C4-2B (cell line): ENCODE measurements at regions not wholly inside any gene's neighbourhood (a gene's known extent, or its start where the extent isn't known, plus 50 kb on each side); places are given as distances from the start of the nearest gene placed in this dataset.

Experiments used
- ZFX ChIP-seq: fragments of 450-650 bp; IDR thresholded peaks from 2 replicates; pipeline ENCODE4 v1.6.1; 2017
- TF ChIP-seq, protein P1 (sequence below): fragments of 450-650 bp; conservative IDR thresholded peaks from 2 replicates; pipeline ENCODE4 v1.5.1; 2017; ENCODE audit warnings: mild to moderate bottlenecking

- TF ChIP-seq, protein P1, sequence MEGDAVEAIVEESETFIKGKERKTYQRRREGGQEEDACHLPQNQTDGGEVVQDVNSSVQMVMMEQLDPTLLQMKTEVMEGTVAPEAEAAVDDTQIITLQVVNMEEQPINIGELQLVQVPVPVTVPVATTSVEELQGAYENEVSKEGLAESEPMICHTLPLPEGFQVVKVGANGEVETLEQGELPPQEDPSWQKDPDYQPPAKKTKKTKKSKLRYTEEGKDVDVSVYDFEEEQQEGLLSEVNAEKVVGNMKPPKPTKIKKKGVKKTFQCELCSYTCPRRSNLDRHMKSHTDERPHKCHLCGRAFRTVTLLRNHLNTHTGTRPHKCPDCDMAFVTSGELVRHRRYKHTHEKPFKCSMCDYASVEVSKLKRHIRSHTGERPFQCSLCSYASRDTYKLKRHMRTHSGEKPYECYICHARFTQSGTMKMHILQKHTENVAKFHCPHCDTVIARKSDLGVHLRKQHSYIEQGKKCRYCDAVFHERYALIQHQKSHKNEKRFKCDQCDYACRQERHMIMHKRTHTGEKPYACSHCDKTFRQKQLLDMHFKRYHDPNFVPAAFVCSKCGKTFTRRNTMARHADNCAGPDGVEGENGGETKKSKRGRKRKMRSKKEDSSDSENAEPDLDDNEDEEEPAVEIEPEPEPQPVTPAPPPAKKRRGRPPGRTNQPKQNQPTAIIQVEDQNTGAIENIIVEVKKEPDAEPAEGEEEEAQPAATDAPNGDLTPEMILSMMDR, result no peak
- no peak for TF ChIP-seq ZFX
These were observed 93.0 kb upstream of the LYSMD4 start for GRCh38 chr15:99826157-99826780.
